Ishikawa (cell line): ENCODE measurements at regions not wholly inside any gene's neighbourhood (a gene's known extent, or its start where the extent isn't known, plus 50 kb on each side); places are given as distances from the start of the nearest gene placed in this dataset.

Experiments
- CEBPB ChIP-seq: IDR thresholded peaks from 2 replicates; pipeline ENCODE4 v1.6.1; 2012
- CREB1 ChIP-seq: IDR thresholded peaks from 2 replicates; pipeline ENCODE4 v1.6.1; 2012; ENCODE audit warnings: low read depth
- EGR1 ChIP-seq: IDR thresholded peaks from 2 replicates; pipeline ENCODE4 v1.6.1; 2012
- EP300 ChIP-seq: IDR thresholded peaks from 2 replicates; pipeline ENCODE4 v1.6.1; 2012; ENCODE audit warnings: borderline replicate concordance
- FOXM1 ChIP-seq: IDR thresholded peaks from 2 replicates; pipeline ENCODE4 v1.6.1; 2012; ENCODE audit warnings: low read depth, borderline replicate concordance
- NFIC ChIP-seq: IDR thresholded peaks from 2 replicates; pipeline ENCODE4 v1.6.1; 2012
- RAD21 ChIP-seq: IDR thresholded peaks from 2 replicates; pipeline ENCODE4 v1.6.1; 2012; ENCODE audit warnings: low read depth
- TAF1 ChIP-seq: IDR thresholded peaks from 2 replicates; pipeline ENCODE4 v1.6.1; 2012; ENCODE audit warnings: low read depth, mild to moderate bottlenecking
- TCF12 ChIP-seq: IDR thresholded peaks from 2 replicates; pipeline ENCODE4 v1.6.1; 2012; ENCODE audit warnings: low read depth
- TEAD4 ChIP-seq: IDR thresholded peaks from 2 replicates; pipeline ENCODE4 v1.6.1; 2012
- YY1 ChIP-seq: IDR thresholded peaks from 2 replicates; pipeline ENCODE4 v1.6.1; 2012; ENCODE audit warnings: low read depth
- ZBTB7A ChIP-seq: IDR thresholded peaks from 2 replicates; pipeline ENCODE4 v1.6.1; 2012; ENCODE audit warnings: low read depth
- TF ChIP-seq, protein P1 (sequence below): IDR thresholded peaks from 2 replicates; pipeline ENCODE4 v1.6.1; 2012
- TF ChIP-seq, protein P2 (sequence below): IDR thresholded peaks from 2 replicates; pipeline ENCODE4 v1.6.1; 2012
- TF ChIP-seq, protein P3 (sequence below): IDR thresholded peaks from 2 replicates; pipeline ENCODE4 v1.6.1; 2012; ENCODE audit warnings: low read depth, mild to moderate bottlenecking

DNA sequence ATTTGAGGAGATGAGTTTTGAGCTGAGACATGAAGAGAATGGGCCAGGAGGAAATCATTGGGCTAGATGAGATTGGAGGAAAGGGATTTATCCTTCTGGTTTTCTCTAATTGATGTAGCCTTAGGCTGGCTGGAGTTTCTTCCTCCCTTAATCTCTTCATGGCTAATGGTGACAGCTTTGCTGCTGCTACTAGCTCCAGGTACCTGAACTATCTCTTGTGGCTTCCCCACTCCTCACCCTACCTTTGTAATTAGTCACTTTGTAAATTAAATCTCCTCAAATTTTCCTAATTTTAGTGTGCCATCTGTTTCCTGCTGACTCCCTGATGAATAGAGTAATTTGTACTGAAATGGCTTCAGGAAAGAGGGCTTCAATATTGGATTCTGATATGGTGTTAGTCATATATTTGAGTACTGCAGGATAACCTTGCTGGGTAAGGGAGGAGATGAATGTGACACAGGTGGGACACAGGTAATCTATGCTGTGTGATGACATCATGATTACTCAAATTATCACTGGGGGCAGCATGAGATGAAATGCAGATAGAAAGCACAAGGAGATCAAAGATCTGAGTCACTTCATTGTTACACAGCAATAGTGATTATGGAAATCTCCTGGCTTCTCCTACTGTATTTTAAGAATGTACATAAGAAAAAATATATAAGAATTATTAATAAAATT is 1134.1 kb upstream of the DDX18 start:
- no peak for TF ChIP-seq EGR1
- TF ChIP-seq YY1 = no peak
- TF ChIP-seq, protein P1, sequence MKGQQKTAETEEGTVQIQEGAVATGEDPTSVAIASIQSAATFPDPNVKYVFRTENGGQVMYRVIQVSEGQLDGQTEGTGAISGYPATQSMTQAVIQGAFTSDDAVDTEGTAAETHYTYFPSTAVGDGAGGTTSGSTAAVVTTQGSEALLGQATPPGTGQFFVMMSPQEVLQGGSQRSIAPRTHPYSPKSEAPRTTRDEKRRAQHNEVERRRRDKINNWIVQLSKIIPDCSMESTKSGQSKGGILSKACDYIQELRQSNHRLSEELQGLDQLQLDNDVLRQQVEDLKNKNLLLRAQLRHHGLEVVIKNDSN = no peak
- TF ChIP-seq, protein P2, sequence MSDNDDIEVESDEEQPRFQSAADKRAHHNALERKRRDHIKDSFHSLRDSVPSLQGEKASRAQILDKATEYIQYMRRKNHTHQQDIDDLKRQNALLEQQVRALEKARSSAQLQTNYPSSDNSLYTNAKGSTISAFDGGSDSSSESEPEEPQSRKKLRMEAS = no peak
- no peak for TF ChIP-seq EP300

- TF ChIP-seq, protein P2 = no peak
- no peak for TF ChIP-seq ZBTB7A
- TF ChIP-seq EGR1 = no peak
- TF ChIP-seq, protein P3, sequence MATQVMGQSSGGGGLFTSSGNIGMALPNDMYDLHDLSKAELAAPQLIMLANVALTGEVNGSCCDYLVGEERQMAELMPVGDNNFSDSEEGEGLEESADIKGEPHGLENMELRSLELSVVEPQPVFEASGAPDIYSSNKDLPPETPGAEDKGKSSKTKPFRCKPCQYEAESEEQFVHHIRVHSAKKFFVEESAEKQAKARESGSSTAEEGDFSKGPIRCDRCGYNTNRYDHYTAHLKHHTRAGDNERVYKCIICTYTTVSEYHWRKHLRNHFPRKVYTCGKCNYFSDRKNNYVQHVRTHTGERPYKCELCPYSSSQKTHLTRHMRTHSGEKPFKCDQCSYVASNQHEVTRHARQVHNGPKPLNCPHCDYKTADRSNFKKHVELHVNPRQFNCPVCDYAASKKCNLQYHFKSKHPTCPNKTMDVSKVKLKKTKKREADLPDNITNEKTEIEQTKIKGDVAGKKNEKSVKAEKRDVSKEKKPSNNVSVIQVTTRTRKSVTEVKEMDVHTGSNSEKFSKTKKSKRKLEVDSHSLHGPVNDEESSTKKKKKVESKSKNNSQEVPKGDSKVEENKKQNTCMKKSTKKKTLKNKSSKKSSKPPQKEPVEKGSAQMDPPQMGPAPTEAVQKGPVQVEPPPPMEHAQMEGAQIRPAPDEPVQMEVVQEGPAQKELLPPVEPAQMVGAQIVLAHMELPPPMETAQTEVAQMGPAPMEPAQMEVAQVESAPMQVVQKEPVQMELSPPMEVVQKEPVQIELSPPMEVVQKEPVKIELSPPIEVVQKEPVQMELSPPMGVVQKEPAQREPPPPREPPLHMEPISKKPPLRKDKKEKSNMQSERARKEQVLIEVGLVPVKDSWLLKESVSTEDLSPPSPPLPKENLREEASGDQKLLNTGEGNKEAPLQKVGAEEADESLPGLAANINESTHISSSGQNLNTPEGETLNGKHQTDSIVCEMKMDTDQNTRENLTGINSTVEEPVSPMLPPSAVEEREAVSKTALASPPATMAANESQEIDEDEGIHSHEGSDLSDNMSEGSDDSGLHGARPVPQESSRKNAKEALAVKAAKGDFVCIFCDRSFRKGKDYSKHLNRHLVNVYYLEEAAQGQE = no peak
- TF ChIP-seq, protein P1 = no peak
- TF ChIP-seq RAD21 = no peak
- no peak for TF ChIP-seq YY1
- no peak for TF ChIP-seq CEBPB
Measured at GRCh38 chr2:116687371-116687770, 1127.1 kb upstream of the DDX18 start.

DNA sequence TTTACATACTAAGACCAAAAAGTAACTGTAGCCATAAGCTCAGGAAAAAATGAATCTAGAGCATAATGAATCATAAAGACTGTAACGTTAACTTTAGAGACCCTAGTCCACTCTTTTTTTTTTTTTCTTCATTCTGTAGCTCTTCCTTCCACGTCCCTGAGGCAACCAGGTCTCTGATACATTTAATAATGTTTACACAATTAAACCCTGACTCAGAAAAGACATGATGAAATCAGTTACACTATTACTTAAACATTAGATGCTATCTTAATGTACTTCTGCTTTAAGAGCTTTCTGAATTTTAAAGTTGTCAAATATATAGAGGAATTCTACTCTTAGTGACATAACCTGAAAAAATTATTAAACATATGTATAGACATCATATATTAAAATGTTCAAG is 1121.5 kb upstream of the DDX18 start:
- TF ChIP-seq TAF1 (no peak), TEAD4 (no peak)

DNA sequence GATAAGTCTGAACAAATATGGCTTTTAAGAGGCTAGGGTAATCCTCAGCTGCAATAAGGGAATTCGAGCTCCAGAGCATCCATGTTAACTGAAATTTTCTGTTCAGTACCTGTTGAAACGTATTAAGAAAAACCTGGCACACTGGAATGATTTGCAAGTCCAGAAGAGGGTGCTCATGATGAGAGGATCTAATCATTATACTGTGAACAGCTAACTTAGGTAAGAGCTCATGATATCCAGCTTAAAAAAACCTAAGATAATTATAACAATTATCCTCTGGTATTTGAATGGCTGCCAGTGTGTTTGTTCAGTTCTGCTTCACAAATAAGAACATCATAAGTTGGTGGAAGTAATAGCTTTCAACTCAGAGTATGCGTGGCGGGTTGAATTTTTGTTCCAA is 1118.3 kb upstream of the DDX18 start:
- TF ChIP-seq TEAD4 (no peak), RAD21 (no peak), NFIC (no peak), FOXM1 (no peak), EGR1 (no peak), EP300 (no peak), CEBPB (no peak), ZBTB7A (no peak), TAF1 (no peak), CREB1 (no peak)
- TF ChIP-seq, protein P1 = no peak
- TF ChIP-seq, protein P2 = no peak

DNA sequence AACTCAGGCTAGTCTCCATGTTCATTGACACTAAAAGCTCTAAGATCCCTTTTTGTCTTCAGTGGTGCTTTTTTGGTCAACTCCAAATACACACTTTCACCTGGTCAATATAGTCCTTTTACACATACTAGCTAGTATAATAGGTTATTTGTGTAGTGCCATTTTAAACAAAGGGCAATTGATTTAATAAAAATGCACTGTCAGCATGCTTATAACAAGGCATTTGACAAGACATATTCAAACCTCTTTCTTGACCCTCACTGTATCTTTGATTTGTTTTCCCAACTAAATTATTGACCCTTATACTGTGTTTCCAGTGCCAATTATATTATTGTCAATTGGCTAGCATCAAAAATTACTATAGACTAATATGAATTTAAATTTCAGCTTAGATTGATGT is 1117.6 kb upstream of the DDX18 start:
- TF ChIP-seq YY1 (no peak), EGR1 (no peak), TEAD4 (no peak), CEBPB (no peak), TAF1 (no peak), CREB1 (no peak), TCF12 (no peak), ZBTB7A (no peak), NFIC (no peak), EP300 (no peak), FOXM1 (no peak), RAD21 (no peak)
- TF ChIP-seq, protein P1 = no peak
- TF ChIP-seq, protein P3 = no peak
- TF ChIP-seq, protein P2 = no peak
